ENCODE measurements at regions not wholly inside any gene's neighbourhood (a gene's known extent, or its start where the extent isn't known, plus 50 kb on each side); places are given as distances from the start of the nearest gene placed in this dataset.
"Not testable (repeated sequence)": the region's sequence is repeated elsewhere in the genome, so short reads cannot be mapped to it uniquely, and the experiment has no call there.

DNA sequence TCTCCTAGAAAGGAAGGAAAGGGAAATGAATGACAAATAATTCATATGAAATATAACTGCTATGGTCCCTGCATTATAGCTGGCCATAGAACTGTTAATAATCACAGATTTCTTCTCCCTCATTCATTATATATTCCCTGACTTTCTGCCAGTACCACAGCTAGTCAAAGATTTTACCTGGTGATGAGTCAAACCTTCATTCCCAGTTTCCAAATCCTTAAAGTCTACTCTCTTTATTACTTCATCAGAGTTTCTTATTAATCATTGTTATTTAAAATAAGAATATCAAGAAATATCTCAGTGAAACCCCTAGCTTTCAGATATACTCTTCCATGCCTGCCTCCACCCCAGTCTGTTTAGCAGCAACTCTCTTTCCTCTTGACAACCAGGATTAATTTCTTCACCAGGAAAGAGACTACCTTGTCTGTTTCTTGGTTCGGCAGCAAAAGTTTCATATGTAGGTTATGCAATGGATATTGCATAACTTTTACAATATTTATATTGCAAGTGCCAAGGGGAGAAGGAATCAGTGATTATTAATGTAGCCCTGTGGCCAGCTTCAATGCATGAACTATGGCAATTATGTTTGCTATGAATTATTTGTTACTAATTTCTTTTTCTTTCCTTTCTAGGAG lies 533.8 kb downstream of the FBXO15 start:
- DNase-seq, result peak; percentile 49

DNA sequence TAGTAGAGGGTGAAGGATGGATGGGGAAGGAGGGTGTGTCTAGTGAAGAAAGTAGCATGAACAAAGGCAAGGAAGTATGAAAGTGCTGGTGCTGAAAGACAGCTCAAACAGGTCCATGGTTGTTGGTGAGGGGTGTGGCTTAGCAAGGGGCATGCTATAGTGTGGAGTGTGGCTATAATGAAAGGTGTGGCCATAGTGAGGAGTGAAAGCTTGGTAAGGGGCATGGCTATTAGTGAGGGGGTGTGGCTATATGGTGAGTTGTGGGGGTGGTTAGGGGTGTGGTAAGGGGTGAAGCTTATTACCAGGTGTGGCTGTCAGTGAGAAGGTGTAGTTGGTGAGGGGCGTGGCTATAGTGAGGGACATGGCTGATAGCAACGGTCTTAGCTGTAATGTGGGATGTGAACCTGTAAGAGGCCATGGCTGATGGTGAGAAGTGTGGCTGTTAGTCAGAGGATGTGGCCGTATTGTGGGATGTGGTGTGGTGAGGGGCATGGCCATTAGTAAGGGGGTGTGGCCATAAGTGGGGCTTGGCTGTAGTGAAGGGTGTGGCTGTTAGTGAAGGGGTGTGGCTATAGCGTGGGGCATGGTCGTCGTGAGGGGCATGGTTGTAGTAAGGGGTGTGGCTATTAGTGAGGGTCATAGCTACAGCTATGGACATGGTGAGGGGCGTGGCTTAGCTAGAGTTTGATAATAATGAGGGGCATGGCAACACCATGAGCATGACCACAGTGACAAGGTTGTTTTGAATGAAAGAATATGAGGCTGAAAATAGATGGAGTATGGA lies 549.6 kb downstream of the FBXO15 start:
- no peak for DNase-seq

DNA sequence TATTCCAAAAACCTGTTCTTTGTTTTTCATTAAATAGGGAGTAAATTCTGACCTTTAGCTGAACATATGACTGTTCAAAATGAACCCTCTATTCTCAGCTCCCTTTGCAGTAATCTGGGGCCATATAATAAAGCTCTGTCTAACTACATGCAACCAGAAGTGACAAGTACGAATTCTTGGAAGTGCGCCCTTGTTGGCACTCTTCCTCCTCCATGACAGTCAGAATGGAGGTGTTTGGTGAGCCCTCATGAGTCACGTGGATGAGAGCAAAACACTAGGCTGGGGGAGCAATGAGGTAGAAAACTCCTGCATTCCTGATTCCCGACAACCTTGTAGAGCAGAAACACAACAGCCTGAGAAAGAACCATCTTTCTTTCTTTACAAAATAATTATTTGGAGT lies 552.9 kb downstream of the FBXO15 start:
- DNase-seq, result no peak

DNA sequence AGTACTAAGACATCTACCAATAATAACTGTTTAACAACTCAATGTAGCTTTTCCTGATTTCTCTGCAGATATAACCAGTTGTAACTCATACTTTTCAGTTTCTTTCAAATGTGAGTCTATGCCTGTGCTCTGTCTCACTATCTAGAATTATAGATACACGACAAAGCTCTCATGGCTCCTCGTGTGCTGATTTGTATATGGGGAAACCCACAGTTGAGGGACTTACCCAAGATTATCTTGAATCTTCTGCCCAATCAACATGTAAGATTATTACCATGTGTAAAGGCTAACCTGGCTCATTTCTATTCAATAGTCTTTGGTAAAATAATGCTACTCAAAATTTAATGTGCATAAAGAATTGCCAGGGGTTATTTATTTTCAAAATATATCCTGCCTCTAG lies 554.4 kb downstream of the FBXO15 start:
- no peak for DNase-seq

DNA sequence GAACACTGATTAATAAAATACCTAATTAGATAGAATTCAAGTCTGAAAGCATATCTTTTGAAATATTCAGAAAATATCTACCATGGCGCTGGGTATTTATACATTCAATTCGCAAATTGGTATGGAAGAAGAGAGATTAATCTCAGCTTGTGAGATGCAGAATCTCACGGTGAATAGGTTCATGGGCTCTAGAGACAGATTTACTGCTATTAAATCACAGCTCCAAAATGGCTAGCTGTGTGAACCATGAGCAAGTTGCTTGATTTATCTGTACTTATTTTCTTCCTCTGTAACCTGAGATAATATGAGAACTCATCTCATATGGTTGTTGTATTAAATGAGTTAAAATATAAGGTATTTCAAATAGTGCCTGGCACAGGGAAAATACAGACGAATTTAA lies 556.7 kb downstream of the FBXO15 start:
- no peak for DNase-seq

DNA sequence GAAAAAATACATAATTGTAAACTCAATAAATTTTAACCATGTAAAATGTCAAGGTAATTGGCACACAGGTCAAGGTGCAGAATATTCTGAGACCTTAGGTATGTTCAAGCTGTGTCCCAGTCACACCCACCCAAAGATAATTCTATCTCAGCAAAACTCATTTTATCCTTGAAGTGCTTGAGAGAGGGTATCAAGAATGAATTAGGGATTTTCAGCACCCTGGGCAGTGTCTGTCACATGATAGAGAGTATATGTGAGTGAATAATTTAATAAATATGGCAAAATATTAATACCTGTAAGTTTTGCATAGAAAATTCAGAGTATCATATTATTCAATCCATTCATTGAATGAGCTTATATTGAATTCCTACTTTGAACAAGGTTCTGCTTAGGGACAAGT lies 567.9 kb downstream of the FBXO15 start:
- DNase-seq, result no peak

DNA sequence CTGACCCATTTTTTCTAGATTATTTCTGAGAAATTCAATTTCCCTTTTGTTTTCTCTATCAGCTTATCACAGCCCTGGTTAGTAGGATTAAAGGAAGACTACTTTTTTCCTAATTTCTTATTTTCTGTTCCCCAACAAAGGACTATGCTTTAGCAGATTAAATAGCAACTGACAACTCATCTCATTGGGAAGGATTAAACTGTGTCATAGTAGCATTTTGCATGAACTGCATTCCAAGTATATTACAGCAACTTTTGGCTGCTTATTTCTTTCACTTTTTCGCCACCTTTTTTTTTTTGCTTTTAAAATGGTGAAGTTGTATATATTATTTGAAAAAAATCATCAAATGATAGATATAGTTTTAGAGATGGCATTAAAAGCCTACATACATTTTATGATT lies 570.3 kb downstream of the FBXO15 start:
- peak; percentile 33 for DNase-seq

DNA sequence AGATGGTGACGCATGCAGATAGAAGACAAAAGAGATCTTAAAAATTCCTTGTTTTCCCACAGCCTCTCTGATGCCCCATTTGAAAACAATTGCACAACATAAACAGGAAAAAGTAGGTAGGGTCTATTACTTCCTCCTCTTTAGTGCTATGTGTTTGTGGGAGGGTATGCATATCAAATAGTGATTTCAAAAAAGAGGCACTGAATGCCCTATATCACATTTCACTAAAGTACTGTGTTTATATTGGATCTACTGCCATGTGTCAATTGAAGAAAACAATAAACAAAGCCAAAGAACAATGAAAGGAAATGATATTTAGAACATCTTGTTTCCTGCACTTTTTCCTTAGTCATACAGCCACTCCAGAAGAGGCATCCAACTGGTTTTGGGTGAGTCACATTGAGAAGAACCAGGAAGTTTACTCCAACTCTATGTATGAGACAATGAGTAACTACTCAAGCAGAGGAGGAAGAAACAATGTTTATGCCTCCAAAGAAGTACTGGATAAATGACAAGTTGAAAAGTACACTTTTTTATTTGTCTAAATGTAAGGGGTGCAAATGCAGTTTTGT lies 583.6 kb downstream of the FBXO15 start:
- DNase-seq, result peak; percentile 66

DNA sequence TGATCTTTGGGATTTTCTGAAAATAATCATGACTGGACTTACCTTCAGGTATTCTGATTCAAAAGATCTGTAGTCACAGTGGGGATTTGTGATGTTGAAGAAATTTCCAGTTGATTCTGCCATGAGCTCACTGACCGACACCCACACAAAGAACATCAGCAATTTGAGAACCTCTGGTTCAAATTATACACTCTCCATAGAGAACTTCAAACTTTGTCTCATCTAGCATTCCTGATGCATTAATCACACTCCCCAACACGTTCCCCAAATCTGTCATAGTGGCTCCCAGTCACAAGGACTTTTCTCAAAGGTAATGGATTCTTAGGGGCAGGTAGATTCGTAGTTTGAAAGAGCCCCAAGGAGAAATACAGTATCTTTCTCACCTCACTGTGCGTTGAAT lies 584.3 kb downstream of the FBXO15 start:
- DNase-seq, result peak; percentile 68

DNA sequence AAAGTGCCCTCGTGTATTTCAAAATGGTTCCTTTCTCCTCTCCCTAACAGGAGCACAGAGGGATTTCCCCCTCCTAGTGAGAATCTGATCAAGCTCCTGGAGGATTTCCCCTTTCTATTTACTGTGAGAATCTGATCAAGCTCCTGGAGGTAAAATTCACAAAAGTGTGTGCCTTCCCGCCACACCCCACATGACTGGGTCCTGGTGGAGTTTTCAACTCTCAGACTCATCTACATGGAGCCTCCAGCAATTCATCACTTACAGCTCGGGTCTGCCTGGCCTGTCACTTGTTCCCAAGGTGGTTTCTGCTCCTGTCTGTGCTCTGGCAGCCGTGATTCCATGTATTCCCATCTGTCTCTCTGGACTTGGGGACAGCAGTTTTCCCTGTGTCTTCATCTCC lies 590.7 kb downstream of the FBXO15 start:
- no peak for DNase-seq

DNA sequence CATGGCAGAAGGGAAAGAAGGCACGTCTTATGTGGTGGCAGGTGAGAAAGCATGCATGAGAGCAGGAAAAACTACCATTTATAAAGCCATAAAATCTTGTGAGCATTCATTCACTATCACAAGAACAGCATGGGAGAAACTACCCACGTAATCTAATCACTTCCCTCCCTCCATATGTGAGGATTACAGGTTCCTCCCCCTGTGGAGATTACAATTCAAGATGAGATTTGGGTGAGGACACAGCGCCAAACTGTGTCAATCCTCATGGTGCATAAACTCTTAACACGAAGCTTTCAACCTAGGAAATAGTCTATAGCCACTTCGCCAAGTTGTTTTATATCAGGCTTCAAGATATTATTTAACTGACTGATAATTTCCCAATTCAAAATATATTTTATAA lies 595.5 kb downstream of the FBXO15 start:
- DNase-seq, result no peak

DNA sequence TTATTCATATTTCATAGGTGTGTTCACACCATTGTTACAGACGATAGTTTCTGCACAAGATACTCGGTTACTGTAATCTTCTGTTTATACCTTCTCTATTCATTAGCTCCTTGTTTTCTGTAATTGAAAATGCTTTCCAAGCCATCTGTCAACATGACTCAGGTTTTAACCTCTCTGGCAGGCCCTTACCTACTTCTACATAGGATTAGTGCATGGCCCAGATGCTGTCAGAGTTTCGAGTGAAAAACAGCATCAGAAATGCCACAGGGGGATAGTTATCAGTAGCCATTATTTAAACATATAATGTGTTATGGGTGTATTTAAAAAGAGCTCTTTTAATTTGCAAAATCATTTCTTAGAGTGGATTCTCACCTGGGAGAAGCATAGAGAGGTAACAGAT lies 596.4 kb downstream of the FBXO15 start:
- no peak for DNase-seq

DNA sequence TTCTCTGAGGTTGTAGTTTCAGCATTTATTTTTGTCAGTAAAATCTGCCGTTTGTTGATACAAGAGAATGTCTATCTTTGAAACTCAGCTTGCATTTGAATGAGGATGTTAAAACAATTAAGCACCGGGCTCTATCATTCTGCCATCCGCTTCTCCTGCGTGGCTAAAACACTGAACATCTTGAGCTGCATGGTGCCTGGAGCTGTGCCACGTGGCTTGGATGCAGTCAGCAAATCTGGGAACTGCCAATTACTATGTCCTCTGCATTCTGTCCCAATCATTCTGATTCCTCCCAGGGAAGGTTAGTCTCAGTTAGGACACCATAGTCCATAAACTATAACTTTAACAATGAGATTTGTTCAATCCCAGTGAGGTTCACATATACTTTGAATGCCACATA lies 598.4 kb downstream of the FBXO15 start:
- peak; percentile 7 for DNase-seq

DNA sequence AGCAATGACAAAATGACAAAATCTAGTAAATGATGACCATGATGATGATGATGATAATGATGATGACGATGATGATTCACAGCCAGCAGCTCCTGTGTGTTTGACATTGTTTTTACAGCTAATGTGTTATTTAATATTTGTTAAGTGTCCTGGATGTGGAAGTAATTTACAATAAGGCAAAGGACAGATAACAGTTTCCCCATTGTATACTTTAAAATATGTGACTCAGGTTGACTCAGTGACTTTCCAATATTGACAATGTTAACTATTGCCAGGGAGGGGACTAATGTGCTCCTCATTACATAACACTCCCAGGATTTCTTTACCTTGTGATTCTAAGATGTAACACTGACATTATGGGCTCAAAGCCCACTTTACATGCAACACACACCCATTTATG lies 602.2 kb downstream of the FBXO15 start:
- DNase-seq, result no peak

DNA sequence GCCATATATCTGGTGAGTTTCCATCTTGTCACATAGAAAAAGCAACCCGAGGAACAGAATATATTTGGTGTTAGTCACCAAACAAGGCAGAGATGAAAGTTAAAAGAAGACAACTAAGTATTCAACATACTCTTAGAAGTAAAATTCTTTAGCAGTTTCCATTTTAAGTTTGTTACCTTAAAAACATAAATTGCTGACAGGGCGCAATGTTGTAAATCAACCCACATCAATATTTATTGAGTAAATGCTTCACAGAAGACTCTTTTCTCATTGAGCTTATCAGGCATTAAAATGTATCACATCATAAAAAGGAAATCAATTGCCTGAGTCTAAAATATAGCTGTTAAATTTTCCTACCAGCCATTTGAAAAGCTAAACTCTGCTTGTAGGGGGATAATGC lies 603.0 kb downstream of the FBXO15 start:
- no peak for DNase-seq

DNA sequence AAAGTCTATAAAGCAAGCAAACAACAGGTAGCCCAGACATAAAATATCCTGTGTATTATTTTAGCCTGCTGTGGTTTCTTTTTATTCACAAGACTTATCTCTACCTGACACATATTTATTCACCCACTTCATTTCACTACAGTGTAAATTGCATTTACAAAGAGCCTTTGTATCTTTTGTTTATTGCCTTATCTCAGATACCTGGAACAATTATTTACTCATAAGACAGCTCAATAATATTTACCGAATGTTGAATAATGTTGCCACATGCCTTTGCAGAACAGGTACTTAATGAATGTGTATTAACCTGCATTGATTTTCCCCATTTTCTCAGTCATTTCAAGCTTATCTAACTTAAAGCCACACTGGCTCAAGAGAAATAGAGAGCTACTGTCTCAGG lies 603.6 kb downstream of the FBXO15 start:
- no peak for DNase-seq

DNA sequence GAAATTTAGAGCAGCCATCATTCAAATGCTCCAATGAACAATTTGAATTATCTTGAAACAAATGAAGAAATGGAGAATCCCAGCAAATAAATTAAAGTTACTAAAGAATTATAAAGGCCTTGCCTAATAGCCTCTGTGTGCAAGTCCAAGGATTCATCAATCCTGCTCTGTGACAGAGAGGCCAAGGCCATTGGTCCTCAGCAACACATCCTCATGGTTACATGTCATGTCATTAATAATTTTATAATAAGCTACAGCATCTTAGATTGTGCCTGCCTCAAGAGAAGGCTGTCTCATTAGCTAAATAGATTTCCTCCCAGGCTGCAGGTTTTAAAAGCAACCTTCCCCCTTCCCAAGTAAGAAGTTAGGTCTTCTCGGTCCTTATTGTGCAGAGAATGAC lies 611.6 kb downstream of the FBXO15 start:
- DNase-seq, result no peak

DNA sequence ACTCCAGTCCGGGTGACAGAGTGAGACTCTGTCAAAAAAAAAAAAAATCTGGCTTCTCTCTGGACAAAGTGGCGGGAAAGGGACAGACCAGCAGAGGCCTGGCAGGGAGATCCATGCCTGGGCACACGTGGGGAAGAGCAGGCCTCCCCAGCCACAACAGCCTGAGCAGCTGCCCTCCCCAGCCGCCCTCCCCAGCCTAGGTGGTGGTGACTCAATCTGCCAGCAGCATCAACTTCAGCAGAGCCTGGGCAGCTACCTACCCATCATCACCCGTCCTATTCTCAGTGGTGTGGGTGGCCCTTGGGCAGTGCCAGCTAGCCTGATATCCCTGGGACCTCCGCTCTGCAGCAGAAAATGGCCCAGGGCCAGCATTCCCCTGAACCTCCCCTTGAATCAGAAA lies 612.4 kb downstream of the FBXO15 start:
- no peak for DNase-seq

DNA sequence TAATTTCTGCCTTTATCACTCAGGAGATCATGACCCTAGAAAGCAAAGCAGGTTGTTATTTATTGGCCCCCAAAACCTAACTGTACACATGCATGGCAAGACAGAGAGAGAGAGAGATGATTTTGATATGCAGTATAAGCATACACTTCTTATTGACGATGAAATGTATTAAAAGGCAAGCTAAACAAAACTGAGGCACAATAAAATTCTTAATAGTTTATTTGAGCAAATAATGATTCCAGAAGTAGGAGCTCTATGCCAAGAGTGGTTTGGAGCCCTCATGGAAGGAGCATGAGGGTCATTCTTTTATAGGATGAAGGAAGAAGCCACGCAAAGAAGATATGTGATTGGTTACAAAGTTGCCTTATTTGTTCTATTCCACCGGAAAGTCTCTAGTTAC lies 616.0 kb downstream of the FBXO15 start:
- no peak for DNase-seq

DNA sequence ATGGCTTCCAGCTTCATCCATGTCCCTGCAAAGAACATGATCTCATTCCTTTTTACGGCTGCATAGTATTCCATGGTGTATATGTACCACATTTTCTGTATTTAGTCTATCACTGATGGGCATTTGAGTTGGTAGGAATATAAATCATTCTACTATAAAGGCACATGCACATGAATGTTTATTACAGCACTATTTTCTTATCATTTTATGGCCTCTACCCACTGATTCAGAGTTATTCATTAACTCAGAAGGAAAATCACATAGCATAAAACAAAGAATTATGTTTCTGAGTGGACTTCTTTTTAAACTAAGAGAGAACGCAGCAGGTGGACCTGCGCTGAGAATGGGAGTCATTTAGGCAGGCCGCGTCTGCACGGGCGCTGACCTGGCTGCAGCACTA lies 619.6 kb downstream of the FBXO15 start:
- DNase-seq, result no peak

DNA sequence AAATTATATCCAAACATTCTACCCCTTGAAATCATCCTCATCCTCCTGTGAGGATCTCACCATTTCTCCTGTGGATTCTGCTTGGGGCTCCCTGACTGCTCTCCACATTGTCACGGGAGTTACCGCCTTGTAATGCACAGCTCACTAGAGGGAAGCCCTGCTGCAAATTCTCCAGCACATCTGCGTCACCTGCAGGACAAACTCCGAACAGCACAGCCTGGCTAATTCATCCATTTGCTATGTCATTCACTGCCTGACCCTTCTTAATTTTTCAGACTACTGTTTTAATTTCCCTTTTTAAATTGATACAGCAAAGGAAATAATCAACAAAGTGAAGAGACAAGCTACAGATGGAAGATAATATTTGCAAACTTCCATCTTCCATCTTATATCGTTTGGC lies 627.4 kb downstream of the FBXO15 start:
- peak; percentile 6 for DNase-seq

DNA sequence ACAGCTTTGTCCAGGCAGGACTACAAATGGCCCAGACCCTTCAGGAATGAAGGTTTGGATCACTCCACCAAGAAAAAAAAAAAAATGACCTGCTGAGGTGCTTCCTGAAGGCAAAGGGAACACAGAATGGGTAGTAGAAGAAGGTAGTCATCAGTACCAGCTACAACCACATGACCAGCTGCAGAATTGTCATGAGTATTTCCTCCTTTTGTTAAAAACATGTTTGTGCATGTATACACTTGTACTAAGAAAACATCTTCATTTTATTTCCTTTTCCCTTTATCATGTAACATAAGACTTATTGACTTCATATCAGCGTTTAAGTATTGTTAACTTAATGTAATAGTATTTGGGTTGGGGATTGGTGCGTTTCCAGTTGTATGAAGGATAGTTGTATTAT lies 631.6 kb downstream of the FBXO15 start:
- not testable (repeated sequence) for DNase-seq

DNA sequence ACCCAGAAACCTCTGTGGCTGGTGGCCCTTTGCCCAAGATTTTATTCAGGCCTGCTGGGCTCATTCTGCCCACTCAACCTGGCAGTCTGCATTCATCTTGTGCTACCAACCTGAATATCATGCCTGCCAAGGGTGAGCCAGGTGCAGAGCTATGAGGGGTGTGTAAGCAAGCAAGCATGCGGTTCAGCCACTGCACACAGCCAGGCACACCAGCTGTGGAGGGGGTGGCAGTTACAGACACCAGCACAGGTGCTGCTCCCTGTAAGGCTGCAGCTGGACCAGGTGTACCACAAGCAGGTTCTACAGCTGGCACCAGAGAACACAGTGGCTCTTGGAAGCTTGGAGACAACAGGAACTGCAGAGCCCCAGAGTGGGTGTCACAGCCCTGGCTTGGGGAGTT lies 633.2 kb downstream of the FBXO15 start:
- DNase-seq, result no peak

DNA sequence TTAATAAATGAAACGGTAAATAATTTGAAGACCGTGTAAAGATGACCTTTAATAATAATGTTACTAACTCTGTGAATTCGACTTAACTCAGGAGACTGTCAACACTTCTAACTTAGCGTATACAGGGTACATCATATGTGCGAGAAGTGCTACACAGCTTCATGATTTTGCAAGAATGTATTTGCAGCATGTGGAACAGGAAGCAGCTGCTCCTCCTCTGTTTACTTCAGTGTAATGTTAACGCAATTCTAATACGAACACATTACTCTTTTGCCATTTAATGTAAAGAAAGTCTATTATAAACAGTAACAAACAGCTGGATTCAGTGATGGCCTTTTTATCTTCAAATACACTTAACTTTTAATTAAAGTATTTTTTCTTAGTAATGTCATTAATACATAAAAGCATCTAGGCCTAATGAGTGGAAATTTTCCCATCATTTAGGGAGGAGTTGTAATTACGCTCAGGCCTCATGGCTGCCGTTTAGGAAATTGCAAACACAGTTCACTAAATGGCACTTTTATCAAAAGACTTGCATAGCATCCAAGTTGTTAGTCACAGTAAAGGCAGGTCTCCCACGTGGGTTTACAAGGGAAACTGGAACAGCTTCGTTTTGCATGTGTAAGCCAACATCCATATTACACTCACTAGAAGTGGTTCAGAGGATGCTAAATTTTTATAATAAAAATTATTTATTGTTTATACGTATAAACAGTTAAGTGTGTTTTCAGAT lies 635.7 kb downstream of the FBXO15 start:
- DNase-seq, result peak; percentile 49

All from fibroblast of upper back skin (primary cell).